Astrocyte (in vitro differentiated cells and primary cell): ENCODE measurements at regions not wholly inside any gene's neighbourhood (a gene's known extent, or its start where the extent isn't known, plus 50 kb on each side); places are given as distances from the start of the nearest gene placed in this dataset.

Experiments
- CTCF ChIP-seq: IDR thresholded peaks from 2 replicates; pipeline ENCODE4 v1.5.1; 2011; ENCODE audit warnings: low read depth, mild to moderate bottlenecking, inconsistent platforms, low read length, moderate library complexity; ENCODE audit not compliant: insufficient read depth
- EZH2 ChIP-seq: IDR thresholded peaks from 2 replicates; pipeline ENCODE4 v1.6.1; 2012; ENCODE audit warnings: mild to moderate bottlenecking, low read length, inconsistent platforms; ENCODE audit not compliant: insufficient read depth

GRCh38 chr3:159069091-159069490 is 267.2 kb downstream of the MFSD1 start, which contains the start of gene IQCJ:
- TF ChIP-seq CTCF (no peak), EZH2 (no peak)
